H1 (cell line): ENCODE measurements at regions not wholly inside any gene's neighbourhood (a gene's known extent, or its start where the extent isn't known, plus 50 kb on each side); places are given as distances from the start of the nearest gene placed in this dataset.
A peak's percentile ranks its signal among the peaks of the same experiment; 100 is the strongest.

Experiments
- CTCF ChIA-PET: fragments of 300-600 bp; sonication (Branson Sonifier 250); formaldehyde crosslinking; loops from one replicate; lab custom pipeline; 2021; ENCODE audit not compliant: partially characterized antibody; lab: Charles Lee
- POLR2A ChIA-PET: fragments of 300-600 bp; sonication (Branson Sonifier 250); formaldehyde crosslinking; loops from one replicate; lab custom pipeline; 2021; ENCODE audit warnings: inconsistent platforms; ENCODE audit not compliant: partially characterized antibody; lab: Charles Lee
- DNase-seq, 2 experiments: peaks; one replicate each; pipeline versions ENCODE4 v3.0.0 to v3.0.0-alpha.2; 2010 to 2022; ENCODE audit warnings: low spot score in 2 of 2, low read depth in 1 of 2, mixed read lengths in 1 of 2
- FAIRE-seq: peaks from 2 replicates; lab custom pipeline; 2011; peaks lifted over from hg19 to GRCh38; lab: Jason Lieb, UNC
- H2AFZ ChIP-seq: 2 replicates; pipeline ENCODE4 v1.8.1; 2012; ENCODE audit warnings: low read length, inconsistent platforms
- H2AK5ac ChIP-seq: 2 replicates; pipeline ENCODE4 v1.6.1; 2013; ENCODE audit warnings: low read depth, low read length
- H2BK120ac ChIP-seq: replicated peaks from 2 replicates; pipeline ENCODE3; 2013; ENCODE audit warnings: low read depth, low read length, inconsistent platforms
- H2BK12ac ChIP-seq: 2 replicates; pipeline ENCODE4 v1.6.1; 2013; ENCODE audit warnings: low read depth, low read length
- H2BK15ac ChIP-seq: 2 replicates; pipeline ENCODE4 v1.6.1; 2013; ENCODE audit warnings: low read length
- H2BK20ac ChIP-seq: 2 replicates; pipeline ENCODE4 v1.6.1; 2013; ENCODE audit warnings: low read length
- H2BK5ac ChIP-seq: 2 replicates; pipeline ENCODE4 v1.6.1; 2013; ENCODE audit warnings: low read depth, low read length
- H3K14ac ChIP-seq: 2 replicates; pipeline ENCODE4 v1.6.1; 2013; ENCODE audit warnings: inconsistent platforms; ENCODE audit not compliant: insufficient read length
- H3K18ac ChIP-seq: 2 replicates; pipeline ENCODE4 v1.6.1; 2013; ENCODE audit warnings: low read length; ENCODE audit errors: extremely low read depth
- H3K23ac ChIP-seq: 2 replicates; pipeline ENCODE4 v1.6.1; 2013; ENCODE audit warnings: inconsistent platforms; ENCODE audit not compliant: insufficient read length
- H3K23me2 ChIP-seq: 2 replicates; pipeline ENCODE4 v1.6.1; 2013; ENCODE audit warnings: low read depth, low read length
- H3K27ac ChIP-seq: 2 replicates; pipeline ENCODE4 v1.6.1; 2011; ENCODE audit warnings: low read depth, low read length, inconsistent platforms
- H3K27me3 ChIP-seq, 4 experiments: replicated peaks in 1 of 4; 1 replicate in 1 of 4; 2 replicates in 3 of 4; pipeline versions ENCODE4 v1.6.1 to v1.8.1; 2011 to 2013; ENCODE audit warnings: low read length in 3 of 4, mild to moderate bottlenecking in 3 of 4, inconsistent platforms in 2 of 4, mixed read lengths in 2 of 4, moderate library complexity in 1 of 4; ENCODE audit not compliant: control insufficient read depth in 3 of 4, insufficient read depth in 3 of 4; ENCODE audit errors: extremely low read depth in 1 of 4
- H3K36me3 ChIP-seq, 4 experiments: 2 replicates each; pipeline versions ENCODE4 v1.6.1 to v1.8.1; 2011 to 2013; ENCODE audit warnings: mild to moderate bottlenecking in 4 of 4, low read length in 3 of 4, moderate library complexity in 2 of 4, control low read depth in 1 of 4, inconsistent platforms in 1 of 4; ENCODE audit not compliant: insufficient read depth in 4 of 4, control insufficient read depth in 2 of 4
- H3K4ac ChIP-seq: replicated peaks from 2 replicates; pipeline ENCODE3; 2013; ENCODE audit warnings: low read length, low read depth, mixed read lengths, inconsistent platforms; ENCODE audit not compliant: insufficient read length
- H3K4me1 ChIP-seq, 4 experiments: replicated peaks in 1 of 4; 1 replicate in 1 of 4; 2 replicates in 3 of 4; pipeline versions ENCODE4 v1.6.1 to v1.8.1; 2011 to 2013; ENCODE audit warnings: low read length in 3 of 4, inconsistent platforms in 2 of 4, mixed read lengths in 1 of 4; ENCODE audit not compliant: insufficient read depth in 4 of 4, control insufficient read depth in 3 of 4
- H3K4me2 ChIP-seq, 2 experiments: 2 replicates each; pipeline versions ENCODE4 v1.6.1 to v1.8.1; 2011 to 2013; ENCODE audit warnings: low read depth in 2 of 2, low read length in 2 of 2, control low read depth in 1 of 2, inconsistent platforms in 1 of 2, mild to moderate bottlenecking in 1 of 2; ENCODE audit not compliant: insufficient read depth in 1 of 2
- H3K4me3 ChIP-seq, 4 experiments: fragments of 200-600, 300-600 bp in 1 of 4; sonication (generic), shearing (Covaris generic), sonication (Bioruptor Twin) in 1 of 4; 2 replicates each; pipeline versions ENCODE4 v1.5.1 to v1.8.1; 2011 to 2016; ENCODE audit warnings: low read length in 4 of 4, low read depth in 3 of 4, control low read depth in 2 of 4, inconsistent platforms in 2 of 4, mild to moderate bottlenecking in 2 of 4, mixed read lengths in 1 of 4, moderate library complexity in 1 of 4; ENCODE audit not compliant: insufficient read depth in 2 of 4; ENCODE audit errors: extremely low read depth in 1 of 4
- H3K56ac ChIP-seq: replicated peaks from 2 replicates; pipeline ENCODE3; 2013; ENCODE audit warnings: low read depth, mild to moderate bottlenecking, mixed read lengths, low read length, inconsistent platforms; ENCODE audit not compliant: insufficient read length
- H3K79me1 ChIP-seq: 2 replicates; pipeline ENCODE4 v1.6.1; 2013; ENCODE audit warnings: low read depth, low read length, control low read depth
- H3K79me2 ChIP-seq, 2 experiments: 2 replicates each; pipeline versions ENCODE4 v1.6.1 to v1.8.1; 2012 to 2013; ENCODE audit warnings: low read length in 2 of 2, mild to moderate bottlenecking in 2 of 2, inconsistent platforms in 1 of 2; ENCODE audit not compliant: insufficient read depth in 2 of 2, control insufficient read depth in 1 of 2
- H3K9ac ChIP-seq, 4 experiments: replicated peaks in 1 of 4; 1 replicate in 1 of 4; 2 replicates in 3 of 4; pipeline versions ENCODE4 v1.6.1 to v1.8.1; 2011 to 2013; ENCODE audit warnings: low read depth in 3 of 4, low read length in 3 of 4, control low read depth in 2 of 4, mild to moderate bottlenecking in 2 of 4, moderate library complexity in 2 of 4, inconsistent platforms in 1 of 4; ENCODE audit errors: extremely low read depth in 1 of 4
- H3K9me3 ChIP-seq, 2 experiments: 2 replicates each; pipeline versions ENCODE4 v1.6.1 to v1.8.1; 2012 to 2013; ENCODE audit warnings: mild to moderate bottlenecking in 2 of 2, moderate library complexity in 2 of 2, control low read depth in 1 of 2, inconsistent platforms in 1 of 2, low read depth in 1 of 2, low read length in 1 of 2, mixed read lengths in 1 of 2; ENCODE audit not compliant: insufficient read depth in 2 of 2
- H4K20me1 ChIP-seq, 2 experiments: replicated peaks in 1 of 2; 2 replicates each; pipeline versions ENCODE3 to v1.8.1; 2011 to 2013; ENCODE audit warnings: inconsistent platforms in 2 of 2, low read length in 2 of 2, mild to moderate bottlenecking in 1 of 2; ENCODE audit not compliant: insufficient read depth in 2 of 2, control insufficient read depth in 1 of 2
- H4K5ac ChIP-seq: 2 replicates; pipeline ENCODE4 v1.6.1; 2013; ENCODE audit warnings: low read length, low read depth, mixed read lengths, inconsistent platforms; ENCODE audit not compliant: insufficient read length
- H4K8ac ChIP-seq: 2 replicates; pipeline ENCODE4 v1.8.0; 2013; ENCODE audit warnings: mild to moderate bottlenecking, moderate library complexity, low read length, inconsistent platforms; ENCODE audit not compliant: insufficient read depth; ENCODE audit errors: extremely low read depth
- H4K91ac ChIP-seq: replicated peaks from 2 replicates; pipeline ENCODE3; 2013; ENCODE audit warnings: low read length, mixed read lengths, inconsistent platforms; ENCODE audit not compliant: insufficient read length
- NANOG ChIP-seq: IDR thresholded peaks from 2 replicates; pipeline ENCODE4 v1.6.1; 2011; ENCODE audit warnings: low read length, low read depth, mild to moderate bottlenecking, inconsistent platforms; ENCODE audit not compliant: insufficient read depth, poor library complexity, severe bottlenecking
- WGBS, 2 experiments: shearing (Covaris generic) in 1 of 2; methylation state at CpG; one replicate each; pipeline versions ENCODE4 v1.1.6 to v1.1.7; 2013 to 2015; ENCODE audit warnings: low lambda C conversion rate in 2 of 2, mixed read lengths in 2 of 2, inconsistent platforms in 1 of 2, low coverage in 1 of 2, missing lambda C conversion rate in 1 of 2; ENCODE audit not compliant: insufficient replicate concordance in 2 of 2, insufficient coverage in 1 of 2, insufficient read length in 1 of 2; ENCODE audit errors: extremely low coverage in 1 of 2, missing lambda C conversion rate in 1 of 2; 5-methylcytosine and 5-hydroxymethylcytosine counted together
- TF ChIP-seq, protein P1 (sequence below): IDR thresholded peaks from 2 replicates; pipeline ENCODE4 v1.6.1; 2011; ENCODE audit warnings: low read depth, mild to moderate bottlenecking, low read length; ENCODE audit not compliant: insufficient read depth

DNA sequence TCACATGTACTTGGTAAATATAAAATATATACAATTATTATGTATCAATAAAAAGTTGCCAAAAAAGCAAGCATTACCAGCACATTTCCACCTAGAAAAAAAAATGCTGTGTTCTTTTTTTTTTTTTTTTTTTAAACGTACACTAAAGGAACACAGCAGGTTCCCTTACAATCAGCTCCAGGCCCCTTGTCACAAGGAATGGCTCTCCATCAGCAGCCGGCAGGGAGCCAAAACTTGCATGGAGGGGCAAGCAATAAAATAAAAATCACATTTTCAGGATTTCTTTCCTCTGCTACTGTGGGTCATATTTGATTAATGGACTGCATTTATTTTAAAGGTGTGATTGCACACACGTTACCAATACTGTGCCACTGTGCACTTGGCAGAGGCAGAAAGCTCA is 460.3 kb downstream of the GPAT3 start:
- ChIA-PET CTCF (interaction anchor here (0.7 to 1.2 kb wide), 6 partner anchors 12 to 198 kb away, joined by 3 to 5 read pairs (median 4); no protein-coding TSS in a partner anchor), POLR2A (no interaction called here)
- H2AFZ ChIP-seq: no peak overlapping the region
- H3K18ac ChIP-seq: no peak overlapping the region
- no peak overlapping the region for H2BK5ac ChIP-seq
- WGBS, 2 experiments: 49% methylated on average over 3 of the region's 3 CpGs; no CpG with 5 or more reads in 1 of the 2 experiments
- H3K14ac ChIP-seq: no peak overlapping the region
- no peak overlapping the region for H2BK120ac ChIP-seq
- H4K20me1 ChIP-seq: no peaks in the 10 kb centered on the region
- H3K23me2 ChIP-seq: no peaks in the 10 kb centered on the region
- no peak overlapping the region for H2BK12ac ChIP-seq
- no peak overlapping the region for H3K4ac ChIP-seq
- H3K9ac ChIP-seq: no peak overlapping the region
- peaks cover 0 to 2% (median 1%) of the 10 kb centered on the region in 4 experiments; a peak in 2 of 7 replicates for H3K4me1 ChIP-seq
- no peak overlapping the region for H4K91ac ChIP-seq
- TF ChIP-seq NANOG: peak; percentile 40
- TF ChIP-seq, protein P1, sequence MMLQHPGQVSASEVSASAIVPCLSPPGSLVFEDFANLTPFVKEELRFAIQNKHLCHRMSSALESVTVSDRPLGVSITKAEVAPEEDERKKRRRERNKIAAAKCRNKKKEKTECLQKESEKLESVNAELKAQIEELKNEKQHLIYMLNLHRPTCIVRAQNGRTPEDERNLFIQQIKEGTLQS: no peak
- TF ChIP-seq, all 59 proteins: peak for 1
- Histone ChIP-seq H3K27me3 (no peaks in the 10 kb centered on the region), H3K4me2 (no peak overlapping the region), H3K79me1 (no peaks in the 10 kb centered on the region), H3K79me2 (no peaks in the 10 kb centered on the region), H3K23ac (no peak overlapping the region), H2BK15ac (no peak overlapping the region), H4K5ac (no peak overlapping the region), H4K8ac (no peak overlapping the region), H3K56ac (no peak overlapping the region), H2BK20ac (no peak overlapping the region), H3K36me3 (no peaks in the 10 kb centered on the region), H3K27ac (no peak overlapping the region), H2AK5ac (no peak overlapping the region), H3K9me3 (no peaks in the 10 kb centered on the region), H3K4me3 (no peak overlapping the region)
- DNase-seq (no peak), FAIRE-seq (no peak)
